GM18519 (cell line): ENCODE measurements at regions not wholly inside any gene's neighbourhood (a gene's known extent, or its start where the extent isn't known, plus 50 kb on each side); places are given as distances from the start of the nearest gene placed in this dataset.
"Not testable (repeated sequence)": the region's sequence is repeated elsewhere in the genome, so short reads cannot be mapped to it uniquely, and the experiment has no call there.

Source experiments
- ATAC-seq: cut with Tn5 transposase; IDR thresholded peaks from one replicate; pipeline ENCODE4 v1.9.1; 2021; ENCODE audit warnings: mild to moderate bottlenecking, moderate library complexity; ENCODE audit not compliant: unreplicated experiment, low FRiP score

DNA sequence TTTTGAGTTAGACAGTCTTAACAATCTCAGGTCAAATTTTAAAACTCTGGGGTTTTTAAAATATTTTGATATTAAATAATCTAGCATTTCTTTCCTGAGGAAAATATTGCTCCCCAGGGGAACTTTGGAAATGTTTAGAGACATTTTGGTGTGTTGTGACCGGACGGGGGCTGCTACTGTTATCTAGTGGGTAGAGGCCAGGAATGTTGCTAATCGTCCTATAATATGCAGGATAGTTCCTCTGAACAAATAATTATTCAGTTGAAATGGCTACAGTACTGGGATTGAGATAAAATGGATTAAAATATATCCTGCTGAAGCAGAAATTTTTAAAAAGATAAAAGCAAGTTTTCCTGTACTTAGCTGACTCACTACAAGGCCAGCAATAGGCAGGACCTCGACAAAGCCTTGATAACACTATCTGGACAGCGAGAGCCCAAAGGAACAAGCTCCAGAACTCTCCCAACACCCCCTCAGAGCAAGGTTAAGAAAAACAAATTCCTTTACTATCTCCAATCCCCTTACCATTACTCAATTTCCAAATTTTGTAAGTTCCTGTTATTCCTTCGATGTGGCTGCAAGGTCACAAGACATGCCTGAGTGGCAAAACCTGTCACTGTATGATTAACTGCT is 1407.4 kb downstream of the SUCLG1 start:
- ATAC-seq, result no peak

DNA sequence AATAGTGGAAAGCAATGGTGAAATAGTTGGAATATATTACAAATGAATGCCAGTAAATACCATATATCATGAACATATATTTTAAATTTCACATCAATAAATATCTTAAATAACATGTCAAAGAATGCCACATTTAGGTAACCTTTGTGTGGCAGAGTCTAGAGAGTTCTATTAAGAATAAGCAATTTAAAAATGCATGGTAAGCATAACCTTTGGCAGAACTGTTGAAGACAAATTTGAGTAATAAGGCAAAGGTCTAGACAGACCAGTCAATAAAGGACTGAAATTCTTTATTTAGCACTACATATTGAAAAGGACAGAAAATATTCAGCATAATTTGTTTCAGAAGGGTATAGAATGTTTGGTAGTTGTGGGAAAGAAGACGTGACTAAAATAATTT is 1417.0 kb downstream of the SUCLG1 start:
- ATAC-seq, result no peak

DNA sequence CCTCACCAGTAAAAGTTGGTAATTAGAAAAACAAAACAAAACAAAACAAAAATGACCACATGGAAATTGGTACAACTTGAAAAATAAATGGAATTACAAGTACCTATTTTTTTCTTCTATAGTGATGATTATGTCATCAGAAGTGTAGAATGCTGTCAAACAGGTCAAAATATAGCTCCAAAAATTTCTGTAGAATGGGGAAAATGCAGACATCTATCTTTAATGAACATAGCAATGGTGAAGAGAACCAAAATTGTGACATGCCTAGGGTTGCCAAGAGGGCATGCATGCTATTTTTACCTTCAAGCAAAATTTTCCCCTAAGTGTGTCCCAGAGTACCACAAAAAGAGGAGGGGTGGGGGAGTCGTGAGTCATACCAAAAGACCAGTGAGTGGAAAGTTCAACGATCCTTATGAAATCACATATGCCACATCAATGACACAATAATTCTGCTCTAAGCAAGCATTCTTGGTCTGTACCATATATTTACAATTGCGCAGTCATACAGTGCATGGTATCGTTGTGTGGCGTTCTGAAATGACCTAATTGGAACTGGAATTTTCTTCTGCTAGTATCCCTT is 1436.4 kb downstream of the SUCLG1 start:
- no peak for ATAC-seq

DNA sequence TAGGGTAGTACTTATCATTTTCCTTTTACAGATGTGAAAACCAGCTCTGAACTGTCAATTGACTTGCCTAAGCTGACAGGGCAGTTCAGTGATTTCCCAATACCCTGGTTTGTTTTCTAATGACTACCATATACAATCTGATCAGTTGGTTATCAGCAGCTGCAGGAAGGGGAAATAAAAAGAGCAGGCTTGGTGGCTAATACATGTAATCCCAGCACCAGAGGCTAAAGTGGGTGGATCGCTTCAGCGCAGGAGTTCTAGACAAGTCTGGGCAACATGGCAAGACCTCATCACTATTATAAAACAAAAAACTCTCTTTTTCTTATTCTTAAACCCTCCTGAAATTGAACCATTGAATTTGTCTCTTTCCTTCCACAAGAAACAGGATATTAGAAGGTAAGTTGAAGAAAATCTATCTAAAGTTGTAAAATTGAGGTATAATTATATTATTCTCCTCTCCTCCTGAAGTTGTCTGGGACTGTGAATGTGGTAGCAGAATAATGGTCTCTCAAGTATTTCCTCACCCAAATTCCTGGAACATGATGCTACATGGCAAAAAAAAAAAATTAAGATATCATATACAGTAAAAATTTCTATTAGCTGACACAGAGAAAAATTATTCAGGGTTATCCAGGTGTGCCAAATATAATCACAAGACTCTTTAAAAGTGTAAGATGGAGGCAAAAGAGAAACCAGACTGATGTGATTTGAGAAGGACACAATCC is 1441.6 kb downstream of the SUCLG1 start:
- ATAC-seq, result no peak

DNA sequence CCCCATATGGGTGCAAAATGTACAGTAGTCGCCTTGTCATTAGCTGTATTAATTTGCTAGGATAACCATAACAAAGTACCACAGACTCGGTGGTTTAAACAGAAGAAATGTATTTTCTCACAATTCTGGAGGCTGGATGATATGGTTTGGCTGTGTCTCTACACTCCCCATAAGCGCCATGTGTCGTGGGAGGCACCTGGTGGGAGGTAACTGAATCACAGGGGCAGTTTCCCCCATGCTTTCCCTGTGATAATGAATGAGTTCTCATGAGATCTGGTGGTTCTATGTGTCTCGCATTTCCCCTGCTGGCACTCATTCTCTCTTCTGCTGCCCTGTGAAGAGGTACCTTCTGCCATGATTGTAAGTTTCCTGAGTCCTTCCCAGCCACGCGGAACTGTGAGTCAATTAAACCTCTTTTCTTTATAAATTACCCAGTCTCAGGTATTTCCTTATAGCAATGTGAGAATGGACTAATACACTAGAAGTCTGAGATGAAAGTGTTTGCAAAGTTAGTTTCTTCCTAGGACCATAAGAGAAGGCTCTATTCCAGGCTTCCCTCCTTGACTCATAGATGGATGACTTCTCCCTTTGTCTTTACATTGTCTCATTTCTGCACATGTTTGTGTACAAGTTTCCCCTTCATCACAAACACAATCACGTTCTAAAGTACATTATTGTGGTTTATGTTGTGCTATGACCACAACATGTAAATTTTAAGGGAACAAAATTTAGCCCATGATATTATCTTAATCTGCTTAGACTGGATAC is 1442.6 kb downstream of the SUCLG1 start:
- no peak for ATAC-seq

DNA sequence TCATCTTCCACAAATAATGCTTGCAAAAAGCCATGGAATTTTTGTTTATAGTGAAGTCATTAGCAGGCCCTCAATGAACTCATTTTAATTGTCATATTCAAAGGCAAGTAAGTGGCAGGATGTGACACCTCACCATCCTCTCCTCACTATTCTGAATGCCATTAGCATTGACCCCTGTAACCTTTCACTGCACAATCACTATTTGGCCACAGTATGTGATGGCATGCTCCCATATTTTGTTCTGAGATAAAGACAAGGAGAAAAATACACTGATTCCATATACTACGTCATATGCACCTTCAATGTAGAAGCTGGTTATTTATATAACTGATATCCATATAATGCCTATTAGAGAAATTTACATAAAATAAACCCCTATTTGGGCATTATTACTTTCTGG is 1443.2 kb downstream of the SUCLG1 start:
- ATAC-seq, result no peak

DNA sequence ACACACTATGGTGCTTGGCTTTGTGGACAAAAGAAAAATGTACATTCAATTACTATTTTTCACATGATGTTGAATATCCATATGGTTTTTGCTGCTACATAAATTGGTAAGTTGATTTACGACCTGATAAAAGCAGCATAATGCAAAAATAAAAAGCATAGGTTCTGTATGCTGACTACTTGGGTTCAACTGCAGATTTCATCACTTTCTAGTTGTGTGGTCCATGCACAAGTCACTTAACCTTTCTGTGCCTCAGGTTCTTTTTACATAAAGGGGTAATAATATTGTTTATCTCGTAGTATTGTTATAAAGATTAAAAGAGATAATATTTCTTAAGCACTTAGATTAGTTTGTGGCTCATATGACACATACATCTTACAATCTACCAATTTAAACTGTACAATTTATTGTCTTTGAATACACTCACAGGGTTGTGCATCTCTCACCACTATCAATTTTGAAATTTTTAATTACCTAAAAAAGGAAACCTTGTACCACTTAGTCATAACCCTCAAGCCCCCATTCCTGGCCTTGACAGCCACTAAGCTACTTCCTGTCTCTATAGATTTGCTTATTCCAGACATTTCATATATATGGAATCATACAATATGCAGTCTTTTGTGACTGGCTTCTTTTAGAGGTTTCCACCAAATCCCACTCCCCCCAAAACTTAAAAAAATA is 1443.9 kb downstream of the SUCLG1 start:
- ATAC-seq, result no peak

GRCh38 chr2:83014462-83014861 is 1444.6 kb downstream of the SUCLG1 start:
- ATAC-seq, result no peak

GRCh38 chr2:83006961-83007360 is 1452.1 kb downstream of the SUCLG1 start:
- no peak for ATAC-seq

GRCh38 chr2:83003555-83003954 is 1455.5 kb downstream of the SUCLG1 start:
- ATAC-seq, result no peak

DNA sequence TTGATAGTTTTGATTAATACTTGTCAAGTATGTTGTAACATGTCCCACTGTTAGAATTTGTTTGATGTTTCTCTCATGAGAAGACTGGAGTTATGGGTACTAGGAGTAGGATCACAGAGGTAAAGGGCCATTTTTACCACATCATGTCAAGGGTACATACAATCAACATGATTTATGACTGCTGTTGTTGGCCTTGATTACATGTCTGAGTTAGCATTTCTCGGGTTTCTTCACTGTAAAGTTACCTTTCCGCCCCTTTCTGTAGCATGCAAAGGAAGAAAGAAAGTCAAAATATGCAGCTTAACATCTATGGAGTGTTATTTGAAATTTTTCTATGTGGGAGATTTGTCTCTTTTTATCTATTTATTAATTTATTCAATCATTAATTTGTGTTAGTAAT is 1456.4 kb downstream of the SUCLG1 start:
- ATAC-seq, result no peak

- no peak for ATAC-seq
Measured at GRCh38 chr2:82998781-82999180, 1460.3 kb downstream of the SUCLG1 start.

GRCh38 chr2:82996217-82996616 is 1462.9 kb downstream of the SUCLG1 start:
- ATAC-seq, result no peak

- no peak for ATAC-seq
Measured at GRCh38 chr2:82994151-82994550, 1464.9 kb downstream of the SUCLG1 start.

- ATAC-seq, result no peak
Measured at GRCh38 chr2:82993609-82994008, 1465.5 kb downstream of the SUCLG1 start.

DNA sequence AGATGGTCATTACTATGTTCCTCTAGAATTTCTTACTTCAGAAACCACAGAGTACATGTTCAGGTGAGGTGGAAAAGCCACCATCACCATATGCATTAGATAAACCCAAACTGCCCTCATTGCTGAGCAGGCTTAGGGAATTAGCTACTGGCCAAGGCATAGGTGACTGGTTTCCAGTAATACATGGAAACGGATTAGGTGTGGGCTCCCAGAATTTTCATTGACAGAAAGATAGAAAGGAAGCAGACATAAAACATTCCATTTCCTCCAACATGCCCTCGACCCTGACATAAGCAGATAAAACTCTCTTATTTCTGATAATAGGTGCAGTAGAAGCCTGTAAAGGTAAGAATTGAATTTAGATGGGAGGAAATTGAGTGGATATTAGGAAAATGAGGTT is 1466.1 kb downstream of the SUCLG1 start:
- no peak for ATAC-seq

- not testable (repeated sequence) for ATAC-seq
Measured at GRCh38 chr2:82987706-82988105, 1471.4 kb downstream of the SUCLG1 start.

GRCh38 chr2:82986899-82987298 is 1472.2 kb downstream of the SUCLG1 start:
- ATAC-seq, result no peak

GRCh38 chr2:82985572-82986197 is 1473.4 kb downstream of the SUCLG1 start:
- no peak for ATAC-seq

DNA sequence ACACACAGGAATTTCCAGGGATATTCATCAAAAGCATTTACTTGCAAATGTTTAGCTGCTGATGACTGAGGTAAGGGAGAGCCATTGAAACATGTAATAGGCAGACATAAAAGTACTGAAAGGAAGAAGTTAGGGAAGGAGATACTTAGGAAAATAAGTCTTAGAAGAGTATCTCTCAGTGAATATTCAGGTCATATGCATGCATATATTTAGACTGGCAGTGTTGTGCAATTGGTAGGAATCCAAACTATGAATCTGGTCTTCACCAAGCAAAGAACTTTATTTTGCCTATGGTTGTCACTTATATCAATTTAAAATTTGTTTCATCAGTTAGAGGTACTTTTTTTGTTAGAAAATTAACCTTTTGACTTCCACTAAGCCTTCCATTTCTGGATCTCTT is 1490.7 kb downstream of the SUCLG1 start:
- ATAC-seq, result no peak
